RWPE2 (cell line): ENCODE measurements at regions not wholly inside any gene's neighbourhood (a gene's known extent, or its start where the extent isn't known, plus 50 kb on each side); places are given as distances from the start of the nearest gene placed in this dataset.
A peak's percentile ranks its signal among the peaks of the same experiment; 100 is the strongest.

Experiments
- ATAC-seq: fragments of 200-7000 bp; cut with Tn5 transposase; 3 replicates; pipeline ENCODE4 v1.9.1; 2021; ENCODE audit warnings: low read depth
- DNase-seq: peaks from one replicate; pipeline ENCODE4 v3.0.0-alpha.2; 2020; ENCODE audit warnings: low spot score
- H3K27ac ChIP-seq: fragments of 450-650 bp; 2 replicates; pipeline ENCODE4 v1.5.1; 2017; ENCODE audit warnings: mild to moderate bottlenecking; ENCODE audit not compliant: poor library complexity, severe bottlenecking
- H3K27me3 ChIP-seq: fragments of 250-450 bp; sonication (Bioruptor Pico); 2 replicates; pipeline ENCODE4 v1.5.1; 2021; ENCODE audit warnings: mild to moderate bottlenecking, moderate library complexity; ENCODE audit not compliant: insufficient read depth, poor library complexity, severe bottlenecking
- H3K36me3 ChIP-seq: fragments of 250-450 bp; sonication (Bioruptor Pico); 2 replicates; pipeline ENCODE4 v1.5.1; 2020; ENCODE audit warnings: low read depth, mild to moderate bottlenecking, moderate library complexity
- H3K4me1 ChIP-seq: fragments of 250-450 bp; sonication (Bioruptor Pico); 2 replicates; pipeline ENCODE4 v1.5.1; 2021; ENCODE audit warnings: mild to moderate bottlenecking, moderate library complexity; ENCODE audit not compliant: insufficient read depth, poor library complexity, severe bottlenecking
- H3K4me3 ChIP-seq: fragments of 250-450 bp; sonication (Bioruptor Pico); 2 replicates; pipeline ENCODE4 v1.5.1; 2021; ENCODE audit warnings: mild to moderate bottlenecking, moderate library complexity; ENCODE audit not compliant: severe bottlenecking
- H3K9me3 ChIP-seq: fragments of 250-450 bp; sonication (Bioruptor Pico); 2 replicates; pipeline ENCODE4 v1.5.1; 2021; ENCODE audit warnings: mild to moderate bottlenecking, moderate library complexity; ENCODE audit not compliant: severe bottlenecking
- TF ChIP-seq, protein P1 (sequence below): fragments of 450-650 bp; IDR thresholded peaks from one replicate; pipeline ENCODE4 v1.5.1; 2017; ENCODE audit warnings: mild to moderate bottlenecking, moderate library complexity; ENCODE audit not compliant: poor library complexity, severe bottlenecking

DNA sequence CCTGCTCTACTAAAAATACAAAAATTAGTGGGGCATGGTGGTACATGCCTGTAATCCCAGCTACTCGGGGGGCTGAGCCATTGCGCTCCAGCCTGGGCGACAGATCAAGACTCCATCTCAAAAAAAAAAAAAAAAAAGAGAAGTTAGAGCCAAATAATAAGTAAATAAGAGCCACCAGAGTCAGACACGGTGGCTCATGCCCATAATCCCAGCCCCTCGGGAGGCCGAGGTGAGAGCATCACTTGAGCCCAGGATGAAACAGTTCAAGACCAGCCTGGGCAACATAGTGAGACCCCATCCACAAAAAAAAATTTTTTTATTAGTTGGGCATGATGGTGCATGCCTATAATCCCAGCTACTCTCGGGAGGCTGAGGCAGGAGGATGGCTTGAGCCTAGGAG is 85.8 kb upstream of the LARP1 start:
- peaks cover 5% of the 10 kb centered on the region for H3K9me3 ChIP-seq
- no peak overlapping the region for H3K27ac ChIP-seq
- no peaks in the 10 kb centered on the region for H3K4me1 ChIP-seq
- H3K36me3 ChIP-seq: no peaks in the 10 kb centered on the region
- DNase-seq (no peak), ATAC-seq (no peak)
- TF ChIP-seq, protein P1, sequence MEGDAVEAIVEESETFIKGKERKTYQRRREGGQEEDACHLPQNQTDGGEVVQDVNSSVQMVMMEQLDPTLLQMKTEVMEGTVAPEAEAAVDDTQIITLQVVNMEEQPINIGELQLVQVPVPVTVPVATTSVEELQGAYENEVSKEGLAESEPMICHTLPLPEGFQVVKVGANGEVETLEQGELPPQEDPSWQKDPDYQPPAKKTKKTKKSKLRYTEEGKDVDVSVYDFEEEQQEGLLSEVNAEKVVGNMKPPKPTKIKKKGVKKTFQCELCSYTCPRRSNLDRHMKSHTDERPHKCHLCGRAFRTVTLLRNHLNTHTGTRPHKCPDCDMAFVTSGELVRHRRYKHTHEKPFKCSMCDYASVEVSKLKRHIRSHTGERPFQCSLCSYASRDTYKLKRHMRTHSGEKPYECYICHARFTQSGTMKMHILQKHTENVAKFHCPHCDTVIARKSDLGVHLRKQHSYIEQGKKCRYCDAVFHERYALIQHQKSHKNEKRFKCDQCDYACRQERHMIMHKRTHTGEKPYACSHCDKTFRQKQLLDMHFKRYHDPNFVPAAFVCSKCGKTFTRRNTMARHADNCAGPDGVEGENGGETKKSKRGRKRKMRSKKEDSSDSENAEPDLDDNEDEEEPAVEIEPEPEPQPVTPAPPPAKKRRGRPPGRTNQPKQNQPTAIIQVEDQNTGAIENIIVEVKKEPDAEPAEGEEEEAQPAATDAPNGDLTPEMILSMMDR: no peak
- no peaks in the 10 kb centered on the region for H3K27me3 ChIP-seq
- H3K4me3 ChIP-seq: no peak overlapping the region

DNA sequence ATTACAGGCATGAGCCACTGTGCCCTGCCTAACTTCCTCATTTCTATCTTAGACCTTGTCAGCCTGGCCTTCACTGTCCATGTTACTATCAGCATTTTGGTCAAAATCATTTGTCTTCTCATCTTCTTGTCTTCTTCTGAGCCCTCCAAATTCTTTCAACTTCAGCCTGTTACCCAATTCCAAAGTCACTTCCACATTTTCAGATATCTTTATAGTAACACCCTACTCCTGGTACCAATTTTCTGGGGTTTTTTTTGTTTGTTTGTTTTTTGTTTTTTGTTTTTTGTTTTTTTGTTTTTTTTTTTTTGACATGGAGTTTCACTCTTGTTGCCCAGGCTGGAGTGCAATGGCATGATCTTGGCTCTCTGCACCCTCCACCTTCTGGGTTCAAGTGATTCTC is 90.3 kb upstream of the LARP1 start:
- no peaks in the 10 kb centered on the region for H3K27me3 ChIP-seq
- DNase-seq (no peak), ATAC-seq (no peak)
- H3K36me3 ChIP-seq: no peaks in the 10 kb centered on the region
- H3K4me3 ChIP-seq: no peak overlapping the region
- H3K27ac ChIP-seq: no peak overlapping the region
- TF ChIP-seq, protein P1: no peak
- H3K4me1 ChIP-seq: no peaks in the 10 kb centered on the region
- peaks cover 5% of the 10 kb centered on the region for H3K9me3 ChIP-seq

DNA sequence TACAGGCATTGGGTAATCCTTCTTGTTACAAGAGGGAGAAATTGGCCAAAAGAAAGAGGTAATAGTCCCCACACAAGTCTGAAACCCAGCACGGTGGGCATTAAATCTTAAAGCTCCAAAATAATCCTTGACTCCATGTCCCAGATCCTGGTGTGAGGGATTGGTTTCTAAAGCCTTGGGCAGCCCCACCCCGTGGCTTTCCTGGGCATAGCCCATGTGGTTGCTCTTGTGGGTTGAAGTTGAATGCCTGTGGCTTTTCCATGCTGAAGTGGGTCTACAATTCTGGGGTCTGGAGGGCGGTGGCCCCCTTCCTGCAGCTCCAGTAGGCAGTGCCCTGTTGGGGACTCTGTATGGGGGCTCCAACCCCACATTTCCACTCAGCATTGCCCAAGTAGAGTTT is 91.8 kb upstream of the LARP1 start:
- no peaks in the 10 kb centered on the region for H3K4me1 ChIP-seq
- TF ChIP-seq, protein P1: no peak
- H3K4me3 ChIP-seq: no peak overlapping the region
- H3K27ac ChIP-seq: no peak overlapping the region
- H3K27me3 ChIP-seq: no peaks in the 10 kb centered on the region
- DNase-seq (no peak), ATAC-seq (no peak)
- no peaks in the 10 kb centered on the region for H3K36me3 ChIP-seq
- peaks cover 5% of the 10 kb centered on the region for H3K9me3 ChIP-seq

DNA sequence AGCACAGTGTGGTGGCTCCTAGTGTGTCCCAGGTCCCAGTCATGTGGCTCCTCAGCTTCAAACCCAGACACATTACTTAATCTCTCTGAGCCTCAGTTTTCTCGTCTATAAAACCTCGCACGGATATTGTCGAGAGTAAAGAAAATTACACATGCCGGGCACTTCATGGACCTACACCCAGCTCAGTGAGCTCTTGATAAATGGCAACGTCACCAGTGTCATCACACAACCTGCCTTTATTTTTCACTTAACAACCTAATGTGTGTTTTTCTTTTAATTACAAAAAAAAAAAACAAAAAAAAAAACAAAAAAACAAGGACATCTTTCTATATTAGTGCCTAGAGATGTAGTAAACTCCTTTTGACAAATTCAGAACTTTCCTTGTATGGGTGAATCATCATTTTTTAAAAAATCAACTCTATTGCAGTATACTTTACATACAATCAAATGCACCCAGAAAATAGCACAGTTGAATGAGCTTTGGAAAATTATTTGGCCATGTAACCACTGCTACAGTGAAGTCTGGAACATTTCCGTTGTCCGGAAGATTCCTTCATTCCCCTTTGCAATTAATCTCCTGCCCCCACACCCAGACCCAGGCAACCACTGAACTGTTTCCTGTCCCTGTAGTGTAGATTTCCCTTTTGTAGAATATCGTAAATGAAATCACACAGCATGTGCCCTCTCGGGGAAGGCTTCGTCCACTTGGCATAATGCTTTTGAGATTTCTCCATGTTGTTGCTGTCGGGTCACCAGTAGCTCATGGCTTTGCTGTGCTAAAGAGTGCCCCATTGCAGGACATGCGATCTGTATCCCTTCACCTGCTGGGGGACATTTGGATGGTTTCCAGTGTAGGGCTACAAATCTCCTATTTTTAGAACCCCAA is 100.4 kb upstream of the LARP1 start:
- Histone ChIP-seq H3K27ac (no peak overlapping the region), H3K4me3 (no peak overlapping the region), H3K27me3 (no peaks in the 10 kb centered on the region), H3K36me3 (no peaks in the 10 kb centered on the region), H3K9me3 (no peaks in the 10 kb centered on the region), H3K4me1 (no peaks in the 10 kb centered on the region)
- TF ChIP-seq, protein P1: no peak
- DNase-seq (no peak), ATAC-seq (no peak)

DNA sequence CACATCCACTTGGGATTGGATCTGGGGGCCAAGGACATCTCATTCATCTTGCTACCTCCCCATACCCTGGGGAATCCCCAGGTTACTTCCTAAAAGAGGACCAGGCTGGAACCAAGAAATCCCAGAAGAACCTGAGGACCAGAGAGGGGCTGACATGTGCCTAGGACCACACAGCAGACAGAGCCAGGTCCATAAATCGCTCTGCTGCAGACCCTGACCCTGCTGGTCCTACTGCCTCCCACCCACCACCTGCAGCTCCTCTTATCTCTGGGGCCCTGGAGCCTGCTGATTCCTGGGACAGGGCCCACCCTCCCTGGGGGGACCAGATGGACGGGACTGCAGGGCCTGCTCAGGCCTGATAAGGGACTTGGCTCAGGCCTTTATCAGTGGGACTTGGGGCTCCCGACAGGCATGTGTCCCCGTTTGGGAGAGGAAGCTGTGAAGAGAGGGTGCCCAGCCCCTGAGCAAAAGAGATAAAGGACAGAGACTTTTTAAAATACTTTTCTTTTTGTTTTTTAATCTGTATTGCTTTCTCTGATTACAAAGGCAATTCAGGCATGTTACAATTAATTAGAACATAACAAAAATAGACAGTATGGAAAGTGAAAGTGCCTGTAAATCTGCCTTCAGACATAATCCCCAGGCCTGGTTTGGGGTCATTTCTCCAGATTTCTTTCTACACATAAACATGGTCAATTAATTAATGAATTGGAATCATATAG is 101.3 kb upstream of the LARP1 start:
- H3K27me3 ChIP-seq: no peaks in the 10 kb centered on the region
- ATAC-seq (peak; percentile 17; the same call in 1 of the 3 replicates), DNase-seq (no peak)
- H3K36me3 ChIP-seq: no peaks in the 10 kb centered on the region
- H3K9me3 ChIP-seq: no peaks in the 10 kb centered on the region
- no peak overlapping the region for H3K27ac ChIP-seq
- TF ChIP-seq, protein P1: no peak
- no peaks in the 10 kb centered on the region for H3K4me1 ChIP-seq
- no peak overlapping the region for H3K4me3 ChIP-seq
